Brain microvascular endothelial cell (primary cell): ENCODE measurements at regions not wholly inside any gene's neighbourhood (a gene's known extent, or its start where the extent isn't known, plus 50 kb on each side); places are given as distances from the start of the nearest gene placed in this dataset.

Source experiments
- DNase-seq: peaks from one replicate; pipeline ENCODE4 v3.0.0-alpha.2; 2020
- H3K27ac ChIP-seq: fragments of 250-450 bp; sonication (Bioruptor Pico); 2 replicates; pipeline ENCODE4 v1.5.1; 2020; ENCODE audit warnings: mild to moderate bottlenecking, moderate library complexity
- H3K27me3 ChIP-seq: fragments of 250-450 bp; sonication (Bioruptor Pico); replicated peaks from 2 replicates; pipeline ENCODE4 v1.5.1; 2020; ENCODE audit warnings: mild to moderate bottlenecking
- H3K36me3 ChIP-seq: fragments of 250-450 bp; sonication (Bioruptor Pico); replicated peaks from 2 replicates; pipeline ENCODE4 v1.5.1; 2020; ENCODE audit warnings: mild to moderate bottlenecking
- H3K4me3 ChIP-seq: 2 replicates; pipeline ENCODE4 v1.5.1; 2011; ENCODE audit warnings: low read depth, mild to moderate bottlenecking, control low read depth, low read length, moderate library complexity
- CTCF ChIP-seq: IDR thresholded peaks from 2 replicates; pipeline ENCODE4 v1.5.1; 2011; ENCODE audit warnings: low read depth, mild to moderate bottlenecking, moderate library complexity, low read length, control low read depth, inconsistent platforms; ENCODE audit errors: missing control alignments
- in situ Hi-C: cut with HindIII; loops from 2 replicates; pipeline ENCODE4 v1.10.0; 2017; ENCODE audit warnings: low sequenced_read_pairs, low pct_ligation_motif_present

DNA sequence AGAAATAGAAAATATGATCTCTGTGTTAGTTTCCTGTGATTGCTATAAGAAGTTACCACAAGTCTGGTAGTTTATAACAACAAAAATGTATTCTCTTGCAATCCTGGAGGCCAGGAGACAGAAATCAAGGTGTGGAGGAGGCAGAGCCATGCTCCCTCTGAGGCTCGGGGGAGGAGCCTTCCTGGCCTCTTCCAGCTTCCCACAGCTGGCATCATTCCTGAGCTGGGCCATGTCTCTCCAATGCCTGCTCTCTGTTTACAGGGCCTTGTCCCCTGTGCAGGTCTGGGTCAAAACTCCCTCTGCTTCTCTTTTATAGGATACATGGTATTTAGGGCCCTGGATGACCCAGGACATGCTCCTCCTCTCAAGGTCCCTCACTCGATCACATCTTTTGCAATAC lies 81.3 kb upstream of the RET start:
- no peak for DNase-seq
- Histone ChIP-seq H3K36me3 (no peaks in the 10 kb centered on the region), H3K27ac (no peak overlapping the region), H3K4me3 (no peak overlapping the region), H3K27me3 (no peaks in the 10 kb centered on the region)
- in situ Hi-C loops = no loop called here
- TF ChIP-seq CTCF = no peak

- Histone ChIP-seq H3K27ac (no peak overlapping the region), H3K36me3 (no peaks in the 10 kb centered on the region), H3K27me3 (no peaks in the 10 kb centered on the region), H3K4me3 (no peak overlapping the region)
- no peak for TF ChIP-seq CTCF
- no peak for DNase-seq
- in situ Hi-C loops = no loop called here
Measured at GRCh38 chr10:42996588-42996987, 80.3 kb upstream of the RET start.

- no peak for TF ChIP-seq CTCF
- no peak for DNase-seq
- Histone ChIP-seq H3K27me3 (no peaks in the 10 kb centered on the region), H3K27ac (no peak overlapping the region), H3K4me3 (no peak overlapping the region), H3K36me3 (no peaks in the 10 kb centered on the region)
- in situ Hi-C loops = no loop called here
Measured at GRCh38 chr10:42997151-42997848, 79.6 kb upstream of the RET start.

GRCh38 chr10:42997849-42998165 lies 79.1 kb upstream of the RET start:
- Histone ChIP-seq H3K27me3 (no peaks in the 10 kb centered on the region), H3K36me3 (no peaks in the 10 kb centered on the region), H3K27ac (no peak overlapping the region), H3K4me3 (no peak overlapping the region)
- in situ Hi-C loops = no loop called here
- no peak for DNase-seq
- no peak for TF ChIP-seq CTCF

- in situ Hi-C loops = no loop called here
- no peak overlapping the region for H3K4me3 ChIP-seq
- no peak for TF ChIP-seq CTCF
- DNase-seq = no peak
- H3K27ac ChIP-seq = no peak overlapping the region
- no peaks in the 10 kb centered on the region for H3K36me3 ChIP-seq
- no peaks in the 10 kb centered on the region for H3K27me3 ChIP-seq
Measured at GRCh38 chr10:42998481-42999384, 78.1 kb upstream of the RET start.
